CD4-positive, alpha-beta T cell treated with Interleukin-2 at 100 ng/mL for 4 hours (primary cell): ENCODE measurements at regions not wholly inside any gene's neighbourhood (a gene's known extent, or its start where the extent isn't known, plus 50 kb on each side); places are given as distances from the start of the nearest gene placed in this dataset.
A peak's percentile ranks its signal among the peaks of the same experiment; 100 is the strongest.

ENCODE experiments used
- DNase-seq: peaks from one replicate; pipeline ENCODE4 v3.0.0-alpha.2; 2020; ENCODE audit warnings: low spot score

GRCh38 chr14:97592341-97592980 lies 795.3 kb downstream of the VRK1 start:
- DNase-seq = peak; percentile 44

- no peak for DNase-seq
Measured at GRCh38 chr14:97594306-97594705, 797.1 kb downstream of the VRK1 start.

GRCh38 chr14:97602438-97603117 lies 805.4 kb downstream of the VRK1 start:
- DNase-seq = peak; percentile 89

- peak; percentile 65 for DNase-seq
Measured at GRCh38 chr14:97603201-97603600, 806.0 kb downstream of the VRK1 start.

- DNase-seq = no peak
Measured at GRCh38 chr14:97604731-97605130, 807.5 kb downstream of the VRK1 start.

GRCh38 chr14:97618401-97618800 lies 821.2 kb downstream of the VRK1 start:
- no peak for DNase-seq

- peak; percentile 48 for DNase-seq
Measured at GRCh38 chr14:97618917-97619690, 821.9 kb downstream of the VRK1 start.

GRCh38 chr14:97620066-97620465 lies 822.9 kb downstream of the VRK1 start:
- peak; percentile 39 for DNase-seq

- DNase-seq = no peak
Measured at GRCh38 chr14:97624985-97625384, 827.8 kb downstream of the VRK1 start.

GRCh38 chr14:97625477-97625876 lies 828.3 kb downstream of the VRK1 start:
- DNase-seq = no peak

- no peak for DNase-seq
Measured at GRCh38 chr14:97626088-97626487, 828.9 kb downstream of the VRK1 start.

- DNase-seq = no peak
Measured at GRCh38 chr14:97630249-97630648, 833.1 kb downstream of the VRK1 start.

- no peak for DNase-seq
Measured at GRCh38 chr14:97633131-97633738, 836.1 kb downstream of the VRK1 start.

GRCh38 chr14:97634751-97635150 lies 837.6 kb downstream of the VRK1 start:
- peak; percentile 32 for DNase-seq

- DNase-seq = peak; percentile 17
Measured at GRCh38 chr14:97638864-97639263, 841.7 kb downstream of the VRK1 start.

- DNase-seq = no peak
Measured at GRCh38 chr14:97640031-97640430, 842.8 kb downstream of the VRK1 start.

- no peak for DNase-seq
Measured at GRCh38 chr14:97641827-97642226, 844.6 kb downstream of the VRK1 start.

- no peak for DNase-seq
Measured at GRCh38 chr14:97642631-97643030, 845.4 kb downstream of the VRK1 start.

- DNase-seq = no peak
Measured at GRCh38 chr14:97644365-97644764, 847.2 kb downstream of the VRK1 start.

- DNase-seq = no peak
Measured at GRCh38 chr14:97649752-97650151, 852.6 kb downstream of the VRK1 start.

- no peak for DNase-seq
Measured at GRCh38 chr14:97655169-97655948, 858.2 kb downstream of the VRK1 start.

GRCh38 chr14:97657609-97658008 lies 860.4 kb downstream of the VRK1 start:
- DNase-seq = no peak
